Tibial artery (tissue), 4 donors: ENCODE measurements at regions not wholly inside any gene's neighbourhood (a gene's known extent, or its start where the extent isn't known, plus 50 kb on each side); places are given as distances from the start of the nearest gene placed in this dataset.

Experiments used
- DNase-seq, 2 donors: peaks; one replicate each; pipeline ENCODE4 v3.0.0-alpha.2; 2019
- H3K27ac ChIP-seq, 2 donors: fragments of 200-600 bp; sonication (generic) in 1 of 2; 1 replicate in 1 of 2; 2 replicates in 1 of 2; pipeline ENCODE4 v1.5.1; 2018 to 2019; ENCODE audit warnings: mild to moderate bottlenecking in 1 of 2
- H3K27me3 ChIP-seq, 2 donors: fragments of 200-600 bp; sonication (generic) in 1 of 2; one replicate each; pipeline versions ENCODE4 v1.5.1 to v1.6.0; 2016 to 2019
- H3K36me3 ChIP-seq, 3 donors: fragments of 200-600 bp; sonication (generic) in 2 of 3; one replicate each; pipeline ENCODE4 v1.5.1; 2016 to 2019; ENCODE audit warnings: mild to moderate bottlenecking in 2 of 3
- H3K4me1 ChIP-seq, 4 donors: fragments of 200-600 bp; sonication (generic) in 2 of 4; 1 replicate in 3 of 4; 2 replicates in 1 of 4; pipeline ENCODE4 v1.5.1; 2016 to 2019
- H3K4me3 ChIP-seq, 2 donors: fragments of 200-600 bp; sonication (generic) in 1 of 2; 1 replicate in 1 of 2; 2 replicates in 1 of 2; pipeline ENCODE4 v1.5.1; 2018 to 2019; ENCODE audit warnings: mild to moderate bottlenecking in 2 of 2
- H3K9me3 ChIP-seq, 3 donors: fragments of 200-600 bp; sonication (generic) in 1 of 3; one replicate each; pipeline ENCODE4 v1.5.1; 2016 to 2019
- CTCF ChIP-seq, 2 experiments: fragments of 200-600 bp in 1 of 2; fragments of 450-650 bp in 1 of 2; IDR thresholded peaks; one replicate each; pipeline ENCODE4 v1.5.1; 2017 to 2019; ENCODE audit warnings: antibody characterized with exemption in 2 of 2, mild to moderate bottlenecking in 1 of 2, moderate library complexity in 1 of 2
- intact Hi-C: fragments of 100-400 bp; cut with DNase I; formaldehyde crosslinking; loops from one replicate; pipeline ENCODE4 v1.15.0; 2023; ENCODE audit warnings: low total_unique reads

DNA sequence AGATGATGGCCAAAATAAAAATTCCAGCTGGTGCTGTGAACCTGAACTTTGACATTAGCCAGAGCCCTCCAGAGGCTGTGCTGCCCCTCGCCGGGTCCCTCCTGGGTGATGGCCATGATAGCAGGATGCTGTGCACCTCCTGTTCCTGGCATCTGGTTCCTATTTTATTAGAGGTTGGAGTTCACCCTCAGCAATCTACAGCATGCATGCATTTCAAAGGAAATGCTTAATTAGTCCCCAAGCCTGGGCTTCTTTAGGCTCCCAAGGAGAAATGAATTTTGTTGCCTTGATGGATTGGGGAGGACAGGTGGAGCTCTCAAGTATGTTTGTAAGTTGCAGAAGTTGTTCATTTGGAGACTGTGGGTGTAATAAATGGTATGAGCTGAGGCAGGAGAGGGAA, 166.9 kb downstream of the GLI2 start:
- no peak for DNase-seq
- intact Hi-C loops: no loop called here
- Histone ChIP-seq H3K4me1 (peaks cover 8 to 40% (median 22%) of the 10 kb centered on the region in 4 donors), H3K4me3 (no peak overlapping the region), H3K9me3 (no peaks in the 10 kb centered on the region), H3K36me3 (no peaks in the 10 kb centered on the region), H3K27me3 (no peaks in the 10 kb centered on the region), H3K27ac (no peak overlapping the region)
- TF ChIP-seq CTCF (IDR thresholded peaks at IDR 0.05): no peak

GRCh38 chr2:120904379-120904778, 168.7 kb downstream of the GLI2 start:
- intact Hi-C loops: loop anchor here (2.0 kb wide), 1 partner anchor 14 kb away; no protein-coding TSS in a partner anchor
- peaks cover 8 to 40% (median 22%) of the 10 kb centered on the region in 4 donors for H3K4me1 ChIP-seq
- TF ChIP-seq CTCF (IDR thresholded peaks at IDR 0.05): no peak
- no peaks in the 10 kb centered on the region for H3K9me3 ChIP-seq
- H3K36me3 ChIP-seq: no peaks in the 10 kb centered on the region
- H3K27me3 ChIP-seq: no peaks in the 10 kb centered on the region
- H3K4me3 ChIP-seq: no peak overlapping the region
- peak overlapping the region; percentile 69 to 70 for H3K27ac ChIP-seq
- no peak for DNase-seq

DNA sequence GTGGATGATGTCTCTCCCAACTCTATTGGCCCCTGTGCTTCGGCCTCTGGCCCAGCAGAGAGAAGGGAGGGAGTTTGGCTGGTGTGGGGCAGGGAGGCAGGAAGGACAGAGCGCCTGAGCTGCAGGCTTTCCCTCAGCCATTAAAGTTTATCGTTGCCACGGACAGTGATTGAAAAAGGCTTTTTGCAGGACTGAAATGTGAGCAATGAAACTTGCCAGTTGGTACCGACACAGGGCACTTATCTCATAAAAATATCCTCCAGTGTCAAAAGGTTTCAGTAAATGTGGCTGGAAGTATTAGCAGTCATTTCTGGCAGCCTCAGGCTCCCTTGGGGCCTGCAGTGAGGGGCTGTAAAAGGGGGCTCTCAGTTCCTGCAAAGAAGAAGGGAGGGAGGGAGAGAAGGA, 169.2 kb downstream of the GLI2 start:
- Histone ChIP-seq H3K27me3 (no peaks in the 10 kb centered on the region), H3K4me1 (peaks cover 8 to 40% (median 22%) of the 10 kb centered on the region in 4 donors), H3K36me3 (no peaks in the 10 kb centered on the region), H3K27ac (peak overlapping the region; percentile 69 to 70), H3K9me3 (no peaks in the 10 kb centered on the region), H3K4me3 (no peak overlapping the region)
- DNase-seq: peak in 1 of 2 donors; percentile 78
- no peak for TF ChIP-seq CTCF (IDR thresholded peaks at IDR 0.05)
- intact Hi-C loops: loop anchor here (2.0 kb wide), 1 partner anchor 14 kb away; no protein-coding TSS in a partner anchor

DNA sequence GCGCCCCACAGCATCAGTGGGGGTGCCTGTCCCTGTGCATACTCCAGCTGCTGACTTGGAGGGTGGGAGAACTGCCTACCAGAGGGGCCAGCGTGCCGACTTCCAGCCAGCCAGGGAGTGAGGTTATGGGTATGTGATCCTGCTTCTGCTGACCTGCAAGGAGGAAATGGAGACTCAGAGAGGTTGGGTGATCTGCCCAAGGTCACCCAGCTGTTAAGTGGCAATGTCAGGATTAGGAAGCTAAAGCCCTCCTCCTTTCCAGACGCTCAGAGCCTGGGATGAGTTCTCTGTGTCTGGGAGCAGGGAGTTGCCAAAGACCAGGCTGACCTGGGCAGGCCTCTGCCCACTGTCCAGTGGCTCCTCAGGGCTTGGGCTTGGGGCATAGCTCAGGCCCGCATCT, 169.6 kb downstream of the GLI2 start:
- peak overlapping the region; percentile 69 to 70 for H3K27ac ChIP-seq
- TF ChIP-seq CTCF (IDR thresholded peaks at IDR 0.05): no peak

DNA sequence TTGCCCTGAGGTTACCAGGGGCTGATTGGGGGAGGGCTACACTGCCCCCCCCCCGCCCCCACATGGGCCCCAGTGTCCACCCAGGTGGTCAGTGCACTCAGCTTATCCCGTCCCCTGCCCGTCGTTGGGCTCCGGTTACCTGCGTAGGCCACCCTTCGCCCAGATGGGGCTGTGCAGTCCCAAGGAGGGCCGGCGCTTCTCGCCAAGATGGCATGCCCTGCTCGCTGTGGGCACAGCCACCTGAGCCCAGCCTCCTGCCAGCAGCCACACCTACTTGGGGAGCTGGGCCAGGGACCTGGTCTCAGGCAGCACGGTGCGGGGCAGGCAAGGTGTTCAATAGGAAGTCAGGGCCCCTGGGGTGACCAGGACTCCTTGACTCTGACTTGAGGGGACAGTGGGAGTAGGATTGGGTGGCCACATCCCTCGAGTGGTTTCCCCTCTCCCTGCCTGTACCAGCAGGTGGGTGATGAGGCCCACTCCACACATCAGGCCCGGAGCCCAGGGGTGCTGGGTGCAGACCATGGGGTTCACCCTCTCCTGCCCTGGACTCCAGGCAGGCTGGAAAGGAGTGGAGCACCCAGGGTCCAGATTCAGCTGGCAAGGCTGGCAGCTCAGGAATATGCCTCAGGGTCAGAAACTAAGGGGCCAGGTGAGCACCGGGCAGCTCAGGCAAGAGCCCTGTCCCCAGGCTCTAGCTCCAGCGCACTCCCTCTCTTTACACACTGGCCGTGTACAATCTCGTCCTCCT, 170.3 kb downstream of the GLI2 start:
- Histone ChIP-seq H3K27ac (peak overlapping the region; percentile 69 to 70), H3K4me1 (peaks cover 8 to 32% (median 20%) of the 10 kb centered on the region in 4 donors), H3K36me3 (no peaks in the 10 kb centered on the region), H3K27me3 (no peaks in the 10 kb centered on the region), H3K4me3 (no peak overlapping the region), H3K9me3 (no peaks in the 10 kb centered on the region)
- intact Hi-C loops: loop anchor here (2.0 kb wide), 1 partner anchor 15 kb away; no protein-coding TSS in a partner anchor
- no peak for DNase-seq
- TF ChIP-seq CTCF (IDR thresholded peaks at IDR 0.05): no peak

More for the DNA sequence above, 169.6 kb downstream of the GLI2 start:
- DNase-seq: no peak
- Histone ChIP-seq H3K4me1 (peaks cover 8 to 36% (median 22%) of the 10 kb centered on the region in 4 donors), H3K36me3 (no peaks in the 10 kb centered on the region), H3K27me3 (no peaks in the 10 kb centered on the region), H3K9me3 (no peaks in the 10 kb centered on the region), H3K4me3 (no peak overlapping the region)
- intact Hi-C loops: loop anchor here (2.0 kb wide), 1 partner anchor 14 kb away; no protein-coding TSS in a partner anchor
